Parathyroid adenoma (tissue), 2 donors: ENCODE measurements at regions not wholly inside any gene's neighbourhood (a gene's known extent, or its start where the extent isn't known, plus 50 kb on each side); places are given as distances from the start of the nearest gene placed in this dataset.

Experiments
- H2AFZ ChIP-seq: fragments of 300-600 bp; sonication (generic); one replicate; pipeline ENCODE4 v1.7.0; 2017; ENCODE audit warnings: antibody characterized with exemption, mild to moderate bottlenecking
- H3K27ac ChIP-seq: fragments of 300-600 bp; sonication (generic); one replicate; pipeline ENCODE4 v1.7.0; 2017
- H3K27me3 ChIP-seq: fragments of 300-600 bp; sonication (generic); one replicate; pipeline ENCODE4 v1.7.0; 2017; ENCODE audit warnings: low read length; ENCODE audit not compliant: control insufficient read depth, insufficient read depth
- H3K36me3 ChIP-seq: fragments of 300-600 bp; sonication (generic); one replicate; pipeline ENCODE4 v1.7.0; 2017; ENCODE audit warnings: low read length; ENCODE audit not compliant: control insufficient read depth, insufficient read depth
- H3K4me1 ChIP-seq: fragments of 300-600 bp; sonication (generic); one replicate; pipeline ENCODE4 v1.7.0; 2017; ENCODE audit warnings: control low read depth
- H3K4me2 ChIP-seq: fragments of 300-600 bp; sonication (generic); one replicate; pipeline ENCODE4 v1.7.0; 2017; ENCODE audit warnings: low read length
- H3K4me3 ChIP-seq: fragments of 300-600 bp; sonication (generic); one replicate; pipeline ENCODE4 v1.7.0; 2017; ENCODE audit warnings: low read depth, low read length
- H3K79me2 ChIP-seq: fragments of 300-600 bp; sonication (generic); one replicate; pipeline ENCODE4 v1.7.0; 2017; ENCODE audit warnings: control low read depth
- H3K9ac ChIP-seq: fragments of 300-600 bp; sonication (generic); one replicate; pipeline ENCODE4 v1.7.0; 2017; ENCODE audit warnings: mild to moderate bottlenecking
- H3K9me3 ChIP-seq: fragments of 300-600 bp; sonication (generic); one replicate; pipeline ENCODE4 v1.7.0; 2017; ENCODE audit warnings: low read length; ENCODE audit not compliant: control insufficient read depth
- TF ChIP-seq, protein P1 (sequence below): fragments of 300-600 bp; sonication (generic); IDR thresholded peaks from one replicate; pipeline ENCODE4 v1.7.0; 2017; ENCODE audit warnings: antibody characterized with exemption, mild to moderate bottlenecking
- donor health status: primary hyperparathyroidism.

DNA sequence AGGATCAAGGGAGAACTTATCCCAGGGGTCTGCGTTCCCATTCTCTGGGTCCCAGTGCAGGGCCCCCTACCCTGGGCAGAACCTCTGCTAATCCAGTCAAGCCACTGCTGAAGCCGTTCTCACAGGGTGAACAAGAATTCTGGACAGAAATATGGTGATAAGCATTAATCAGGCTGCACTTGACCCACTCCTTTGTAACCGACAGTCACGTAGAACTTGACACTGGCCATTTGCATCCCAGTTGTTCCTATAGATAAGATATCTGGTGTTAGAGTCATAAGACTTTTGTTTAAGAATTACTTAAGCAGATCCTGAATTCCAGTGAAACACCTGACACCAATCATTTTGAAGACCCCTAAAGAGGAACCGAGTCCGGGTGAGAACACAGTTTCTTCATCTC, 107.5 kb upstream of the THY1 start:
- no peak overlapping the region for H3K4me2 ChIP-seq
- no peak overlapping the region for H3K27ac ChIP-seq
- no peak overlapping the region for H3K9ac ChIP-seq
- no peaks in the 10 kb centered on the region for H3K27me3 ChIP-seq
- TF ChIP-seq, protein P1, sequence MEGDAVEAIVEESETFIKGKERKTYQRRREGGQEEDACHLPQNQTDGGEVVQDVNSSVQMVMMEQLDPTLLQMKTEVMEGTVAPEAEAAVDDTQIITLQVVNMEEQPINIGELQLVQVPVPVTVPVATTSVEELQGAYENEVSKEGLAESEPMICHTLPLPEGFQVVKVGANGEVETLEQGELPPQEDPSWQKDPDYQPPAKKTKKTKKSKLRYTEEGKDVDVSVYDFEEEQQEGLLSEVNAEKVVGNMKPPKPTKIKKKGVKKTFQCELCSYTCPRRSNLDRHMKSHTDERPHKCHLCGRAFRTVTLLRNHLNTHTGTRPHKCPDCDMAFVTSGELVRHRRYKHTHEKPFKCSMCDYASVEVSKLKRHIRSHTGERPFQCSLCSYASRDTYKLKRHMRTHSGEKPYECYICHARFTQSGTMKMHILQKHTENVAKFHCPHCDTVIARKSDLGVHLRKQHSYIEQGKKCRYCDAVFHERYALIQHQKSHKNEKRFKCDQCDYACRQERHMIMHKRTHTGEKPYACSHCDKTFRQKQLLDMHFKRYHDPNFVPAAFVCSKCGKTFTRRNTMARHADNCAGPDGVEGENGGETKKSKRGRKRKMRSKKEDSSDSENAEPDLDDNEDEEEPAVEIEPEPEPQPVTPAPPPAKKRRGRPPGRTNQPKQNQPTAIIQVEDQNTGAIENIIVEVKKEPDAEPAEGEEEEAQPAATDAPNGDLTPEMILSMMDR, result no peak
- H2AFZ ChIP-seq, result no peak overlapping the region
- H3K4me3 ChIP-seq, result no peak overlapping the region
- H3K9me3 ChIP-seq, result no peaks in the 10 kb centered on the region
- H3K36me3 ChIP-seq, result no peaks in the 10 kb centered on the region
- H3K79me2 ChIP-seq, result no peaks in the 10 kb centered on the region
- H3K4me1 ChIP-seq, result no peaks in the 10 kb centered on the region

DNA sequence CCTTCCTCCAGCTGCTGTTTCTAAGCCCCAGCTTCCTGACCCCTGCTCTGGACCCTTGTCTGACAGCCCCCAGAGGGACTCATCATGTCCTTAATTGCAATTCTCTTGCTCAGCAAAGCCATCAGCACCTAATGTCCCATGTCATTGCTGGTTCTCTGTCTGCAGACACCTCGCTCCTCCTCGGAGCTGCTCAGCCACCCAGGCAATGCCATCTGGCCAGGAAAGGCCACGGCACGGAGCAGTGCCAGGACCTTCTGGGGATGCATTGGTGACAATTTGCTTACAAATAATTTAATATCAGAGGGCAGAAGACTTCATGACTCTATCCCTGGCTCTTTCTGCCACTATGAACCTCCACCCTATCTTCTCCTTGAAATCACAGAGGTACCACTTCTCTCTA, 107.0 kb upstream of the THY1 start:
- H3K27me3 ChIP-seq, result no peaks in the 10 kb centered on the region
- no peak overlapping the region for H3K27ac ChIP-seq
- no peaks in the 10 kb centered on the region for H3K9me3 ChIP-seq
- no peak overlapping the region for H3K9ac ChIP-seq
- no peaks in the 10 kb centered on the region for H3K36me3 ChIP-seq
- H3K79me2 ChIP-seq, result no peaks in the 10 kb centered on the region
- H2AFZ ChIP-seq, result no peak overlapping the region
- TF ChIP-seq, protein P1, result no peak
- no peak overlapping the region for H3K4me2 ChIP-seq
- H3K4me1 ChIP-seq, result no peaks in the 10 kb centered on the region
- H3K4me3 ChIP-seq, result no peak overlapping the region

DNA sequence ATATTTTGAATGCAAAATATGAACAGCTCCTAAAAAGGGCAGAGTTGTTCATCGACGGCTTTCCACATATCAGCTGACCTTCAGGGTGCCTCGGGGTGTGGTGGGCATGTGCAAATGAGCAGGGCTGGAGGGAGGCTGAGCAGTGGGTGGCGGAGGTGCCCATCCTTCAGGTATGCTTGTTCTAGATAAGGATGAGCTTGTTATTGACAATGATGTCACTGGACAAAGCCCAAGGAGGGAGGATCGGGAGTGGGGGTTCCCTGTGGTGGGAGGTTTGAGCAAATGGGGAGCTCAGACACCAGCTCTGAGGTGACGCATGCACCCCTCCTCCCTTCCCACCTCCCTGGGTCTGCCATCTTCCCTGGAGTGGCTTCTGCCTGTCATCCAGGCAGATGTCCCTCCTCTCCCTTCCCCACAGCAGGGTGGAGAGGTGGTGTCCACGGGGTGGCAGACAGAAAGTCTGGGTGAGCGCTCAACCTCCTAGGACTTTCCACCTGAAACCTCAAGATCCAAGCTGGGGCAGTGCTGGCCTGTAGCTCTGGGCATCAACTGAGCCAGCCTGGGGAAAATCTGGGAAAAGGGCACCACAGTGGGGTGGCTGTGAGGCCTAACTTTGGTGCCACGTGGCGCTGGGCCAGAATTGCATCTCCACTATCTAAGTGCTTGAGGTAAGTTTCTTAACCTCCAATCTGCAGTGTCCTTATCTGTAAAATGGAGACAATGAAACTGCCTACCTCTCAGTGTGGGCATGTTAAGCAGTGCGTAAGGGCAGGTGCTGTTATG, 106.3 kb upstream of the THY1 start:
- Histone ChIP-seq H3K79me2 (no peaks in the 10 kb centered on the region), H3K4me1 (no peaks in the 10 kb centered on the region), H3K36me3 (no peaks in the 10 kb centered on the region), H2AFZ (no peak overlapping the region), H3K9me3 (no peaks in the 10 kb centered on the region), H3K4me2 (no peak overlapping the region), H3K4me3 (no peak overlapping the region), H3K9ac (no peak overlapping the region), H3K27me3 (no peaks in the 10 kb centered on the region), H3K27ac (no peak overlapping the region)
- TF ChIP-seq, protein P1, result no peak

DNA sequence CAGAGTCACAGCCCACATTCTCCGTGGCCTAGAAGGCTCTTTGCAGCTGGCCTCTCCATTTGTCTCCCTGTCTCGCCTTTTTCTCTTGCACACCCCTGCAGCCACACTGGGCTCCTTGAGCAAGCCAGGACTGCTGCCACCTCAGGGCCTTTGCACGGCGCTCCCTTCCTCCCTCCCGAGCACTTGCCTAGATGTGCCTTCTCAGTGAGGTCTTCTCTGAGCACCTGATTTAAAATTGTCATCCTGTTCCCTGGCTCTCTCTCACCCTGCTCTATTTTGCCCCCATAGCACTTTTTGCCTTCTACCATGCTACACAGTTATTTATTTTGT, 102.9 kb upstream of the THY1 start:
- no peak overlapping the region for H3K4me3 ChIP-seq
- no peaks in the 10 kb centered on the region for H3K9me3 ChIP-seq
- H2AFZ ChIP-seq, result no peak overlapping the region
- no peak overlapping the region for H3K27ac ChIP-seq
- no peak overlapping the region for H3K4me2 ChIP-seq
- H3K36me3 ChIP-seq, result no peaks in the 10 kb centered on the region
- no peaks in the 10 kb centered on the region for H3K27me3 ChIP-seq
- H3K9ac ChIP-seq, result no peak overlapping the region
- no peaks in the 10 kb centered on the region for H3K4me1 ChIP-seq
- H3K79me2 ChIP-seq, result no peaks in the 10 kb centered on the region
- TF ChIP-seq, protein P1, result no peak
